RKO (cell line): ENCODE measurements at regions not wholly inside any gene's neighbourhood (a gene's known extent, or its start where the extent isn't known, plus 50 kb on each side); places are given as distances from the start of the nearest gene placed in this dataset.

Experiments
- DNase-seq: peaks from one replicate; pipeline ENCODE4 v3.0.0-alpha.2; 2016; ENCODE audit warnings: low spot score

- peak; percentile 9 for DNase-seq
These were observed 176.0 kb downstream of the ACKR3 start for GRCh38 chr2:236745420-236746210.

GRCh38 chr2:236746833-236747232 lies 177.2 kb downstream of the ACKR3 start:
- DNase-seq: no peak

- no peak for DNase-seq
These were observed 177.8 kb downstream of the ACKR3 start for GRCh38 chr2:236747426-236747825.

- no peak for DNase-seq
These were observed 178.3 kb downstream of the ACKR3 start for GRCh38 chr2:236747925-236748324.

- no peak for DNase-seq
These were observed 178.8 kb downstream of the ACKR3 start for GRCh38 chr2:236748385-236748784.

- DNase-seq: no peak
These were observed 179.2 kb downstream of the ACKR3 start for GRCh38 chr2:236748801-236749200.

GRCh38 chr2:236749346-236749745 lies 179.7 kb downstream of the ACKR3 start:
- no peak for DNase-seq

GRCh38 chr2:236752096-236752495 lies 182.5 kb downstream of the ACKR3 start:
- DNase-seq: no peak

- DNase-seq: no peak
These were observed 184.1 kb downstream of the ACKR3 start for GRCh38 chr2:236753606-236754270.

GRCh38 chr2:236754271-236754944 lies 184.8 kb downstream of the ACKR3 start:
- no peak for DNase-seq

- DNase-seq: no peak
These were observed 185.7 kb downstream of the ACKR3 start for GRCh38 chr2:236755278-236755840.

- DNase-seq: no peak
These were observed 188.8 kb downstream of the ACKR3 start for GRCh38 chr2:236758406-236758805.

- DNase-seq: no peak
These were observed 190.6 kb downstream of the ACKR3 start for GRCh38 chr2:236760246-236760645.

- no peak for DNase-seq
These were observed 191.7 kb downstream of the ACKR3 start for GRCh38 chr2:236761358-236761757.

GRCh38 chr2:236762628-236763027 lies 193.0 kb downstream of the ACKR3 start:
- peak; percentile 27 for DNase-seq

- no peak for DNase-seq
These were observed 194.2 kb downstream of the ACKR3 start for GRCh38 chr2:236763857-236764256.

- no peak for DNase-seq
These were observed 195.1 kb downstream of the ACKR3 start for GRCh38 chr2:236764716-236765115.

GRCh38 chr2:236765478-236765877 lies 195.9 kb downstream of the ACKR3 start:
- DNase-seq: no peak

GRCh38 chr2:236766850-236767249 lies 197.2 kb downstream of the ACKR3 start:
- DNase-seq: no peak

- no peak for DNase-seq
These were observed 198.3 kb downstream of the ACKR3 start for GRCh38 chr2:236767941-236768340.

- no peak for DNase-seq
These were observed 198.9 kb downstream of the ACKR3 start for GRCh38 chr2:236768393-236769140.
